ENCODE measurements at regions not wholly inside any gene's neighbourhood (a gene's known extent, or its start where the extent isn't known, plus 50 kb on each side); places are given as distances from the start of the nearest gene placed in this dataset.

DNA sequence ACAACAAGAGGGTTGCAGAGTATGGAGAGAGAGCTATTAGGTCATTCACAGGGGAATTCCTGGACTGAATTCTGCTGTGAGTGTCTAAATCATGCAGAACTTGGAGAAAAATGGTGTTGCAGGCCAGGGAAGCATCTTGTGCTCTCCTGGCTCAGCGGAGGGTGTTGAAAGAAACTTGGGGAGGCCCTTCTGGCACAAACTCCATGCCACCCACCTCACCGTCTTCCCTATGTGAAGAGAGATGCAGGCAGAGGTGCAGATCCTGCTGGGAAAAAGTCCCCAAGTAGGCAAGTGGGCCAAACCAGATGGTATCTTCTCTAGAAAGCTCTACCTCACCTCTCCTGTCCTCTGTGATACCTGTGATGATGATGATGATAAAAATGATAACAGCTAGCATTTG is 604.3 kb upstream of the API5 start:
- H4K20me1 ChIP-seq (ENCODE audit: insufficient read depth, low read length), result no peaks in the 10 kb centered on the region
- H3K4me3 ChIP-seq (ENCODE audit: low read depth, low read length, poor library complexity, severe bottlenecking), result no peak overlapping the region
- no peak for DNase-seq (ENCODE audit: low spot score)
- H2AFZ ChIP-seq (ENCODE audit: low read length), result no peak overlapping the region
- H3K36me3 ChIP-seq (ENCODE audit: insufficient read depth, low read length), result no peaks in the 10 kb centered on the region
- H3K4me2 ChIP-seq (ENCODE audit: low read length), result no peak overlapping the region
- no peaks in the 10 kb centered on the region for H3K4me1 ChIP-seq (ENCODE audit: insufficient read depth, low read length, poor library complexity, severe bottlenecking)
- no TSS peak for BruUV-seq (replicated peaks)
- ChIA-PET CTCF (ENCODE audit: unreplicated experiment) (no interaction called here), POLR2A (no interaction called here)
- no peak for TF ChIP-seq EZH2phosphoT487 (IDR thresholded peaks at IDR 0.05; ENCODE audit: borderline replicate concordance, low read depth, low read length)
- TF ChIP-seq, protein P1, sequence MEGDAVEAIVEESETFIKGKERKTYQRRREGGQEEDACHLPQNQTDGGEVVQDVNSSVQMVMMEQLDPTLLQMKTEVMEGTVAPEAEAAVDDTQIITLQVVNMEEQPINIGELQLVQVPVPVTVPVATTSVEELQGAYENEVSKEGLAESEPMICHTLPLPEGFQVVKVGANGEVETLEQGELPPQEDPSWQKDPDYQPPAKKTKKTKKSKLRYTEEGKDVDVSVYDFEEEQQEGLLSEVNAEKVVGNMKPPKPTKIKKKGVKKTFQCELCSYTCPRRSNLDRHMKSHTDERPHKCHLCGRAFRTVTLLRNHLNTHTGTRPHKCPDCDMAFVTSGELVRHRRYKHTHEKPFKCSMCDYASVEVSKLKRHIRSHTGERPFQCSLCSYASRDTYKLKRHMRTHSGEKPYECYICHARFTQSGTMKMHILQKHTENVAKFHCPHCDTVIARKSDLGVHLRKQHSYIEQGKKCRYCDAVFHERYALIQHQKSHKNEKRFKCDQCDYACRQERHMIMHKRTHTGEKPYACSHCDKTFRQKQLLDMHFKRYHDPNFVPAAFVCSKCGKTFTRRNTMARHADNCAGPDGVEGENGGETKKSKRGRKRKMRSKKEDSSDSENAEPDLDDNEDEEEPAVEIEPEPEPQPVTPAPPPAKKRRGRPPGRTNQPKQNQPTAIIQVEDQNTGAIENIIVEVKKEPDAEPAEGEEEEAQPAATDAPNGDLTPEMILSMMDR (conservative IDR thresholded peaks at IDR 0.05; ENCODE audit: low read length), result no peak
- no peaks in the 10 kb centered on the region for H3K9me3 ChIP-seq (ENCODE audit: low read length)
- no peaks in the 10 kb centered on the region for H3K79me2 ChIP-seq (ENCODE audit: insufficient read depth, low read depth, low read length)
- intact Hi-C loops (cut with micrococcal nuclease; ENCODE audit: unreplicated experiment), result no loop called here
- no peak overlapping the region for H3K27ac ChIP-seq (ENCODE audit: low read depth, low read length, poor library complexity, severe bottlenecking)
- no peaks in the 10 kb centered on the region for H3K9me2 ChIP-seq (ENCODE audit: insufficient read depth, low read length)

DNA sequence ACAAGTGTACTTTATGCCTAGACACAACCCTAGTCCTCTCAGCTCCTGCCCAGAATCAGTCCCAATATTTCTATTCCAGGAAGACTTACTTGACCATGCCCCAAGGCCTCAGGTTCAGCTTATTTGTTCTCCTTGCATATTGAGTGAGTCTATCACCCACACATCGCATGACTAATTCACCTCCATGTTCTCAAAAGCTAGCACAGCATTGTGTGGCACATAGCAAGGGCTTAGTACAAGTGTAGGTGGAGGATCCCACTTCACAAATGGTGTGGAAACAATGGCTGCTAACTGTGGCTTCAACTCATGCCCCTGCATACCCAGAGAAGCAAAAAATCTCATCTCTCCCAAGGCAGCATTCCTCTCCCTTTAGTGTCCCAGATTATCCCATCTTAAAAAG is 602.6 kb upstream of the API5 start:
- Histone ChIP-seq H3K4me2 (ENCODE audit: low read length) (no peak overlapping the region), H3K9me3 (ENCODE audit: low read length) (no peaks in the 10 kb centered on the region), H4K20me1 (ENCODE audit: insufficient read depth, low read length) (no peaks in the 10 kb centered on the region), H3K4me3 (ENCODE audit: low read depth, low read length, poor library complexity, severe bottlenecking) (no peak overlapping the region), H3K9me2 (ENCODE audit: insufficient read depth, low read length) (no peaks in the 10 kb centered on the region), H3K79me2 (ENCODE audit: insufficient read depth, low read depth, low read length) (no peaks in the 10 kb centered on the region), H3K36me3 (ENCODE audit: insufficient read depth, low read length) (no peaks in the 10 kb centered on the region), H2AFZ (ENCODE audit: low read length) (no peak overlapping the region), H3K27ac (ENCODE audit: low read depth, low read length, poor library complexity, severe bottlenecking) (no peak overlapping the region), H3K4me1 (ENCODE audit: insufficient read depth, low read length, poor library complexity, severe bottlenecking) (no peaks in the 10 kb centered on the region)
- TF ChIP-seq, protein P1 (conservative IDR thresholded peaks at IDR 0.05; ENCODE audit: low read length), result no peak
- TF ChIP-seq EZH2phosphoT487 (IDR thresholded peaks at IDR 0.05; ENCODE audit: borderline replicate concordance, low read depth, low read length), result no peak
- ChIA-PET POLR2A (no interaction called here), CTCF (ENCODE audit: unreplicated experiment) (no interaction called here)
- DNase-seq (ENCODE audit: low spot score), result no peak
- no TSS peak for BruUV-seq (replicated peaks)
- intact Hi-C loops (cut with micrococcal nuclease; ENCODE audit: unreplicated experiment), result no loop called here

DNA sequence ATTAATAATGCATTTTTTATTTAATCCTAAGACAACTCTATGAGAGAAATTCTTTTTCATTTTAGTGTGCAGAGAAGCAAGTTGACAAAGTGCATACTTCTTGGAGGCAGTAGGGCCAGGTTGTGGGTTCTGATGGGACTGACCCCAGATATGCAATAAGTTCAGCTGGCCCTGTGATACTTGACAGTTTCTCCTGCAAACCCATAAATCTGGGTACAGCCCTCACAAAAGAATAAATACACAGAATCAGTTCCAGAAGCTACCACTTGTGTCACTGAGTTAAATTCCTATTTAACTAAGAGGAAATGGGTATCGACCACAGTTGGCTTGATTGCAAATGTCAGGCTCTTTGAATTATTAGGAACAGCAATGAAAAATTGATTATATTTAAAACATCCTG is 598.5 kb upstream of the API5 start:
- TF ChIP-seq, protein P1 (conservative IDR thresholded peaks at IDR 0.05; ENCODE audit: low read length), result no peak
- TF ChIP-seq EZH2phosphoT487 (IDR thresholded peaks at IDR 0.05; ENCODE audit: borderline replicate concordance, low read depth, low read length), result no peak
- Histone ChIP-seq H3K4me1 (ENCODE audit: insufficient read depth, low read length, poor library complexity, severe bottlenecking) (no peaks in the 10 kb centered on the region), H2AFZ (ENCODE audit: low read length) (no peak overlapping the region), H3K9me2 (ENCODE audit: insufficient read depth, low read length) (no peaks in the 10 kb centered on the region), H3K27ac (ENCODE audit: low read depth, low read length, poor library complexity, severe bottlenecking) (no peak overlapping the region), H3K4me2 (ENCODE audit: low read length) (no peak overlapping the region), H3K79me2 (ENCODE audit: insufficient read depth, low read depth, low read length) (no peaks in the 10 kb centered on the region), H3K9me3 (ENCODE audit: low read length) (no peaks in the 10 kb centered on the region), H3K4me3 (ENCODE audit: low read depth, low read length, poor library complexity, severe bottlenecking) (no peak overlapping the region), H3K36me3 (ENCODE audit: insufficient read depth, low read length) (no peaks in the 10 kb centered on the region), H4K20me1 (ENCODE audit: insufficient read depth, low read length) (no peaks in the 10 kb centered on the region)
- ChIA-PET POLR2A (no interaction called here), CTCF (ENCODE audit: unreplicated experiment) (no interaction called here)
- intact Hi-C loops (cut with micrococcal nuclease; ENCODE audit: unreplicated experiment), result no loop called here
- BruUV-seq (replicated peaks), result no TSS peak
- DNase-seq (ENCODE audit: low spot score), result no peak

Data from OCI-LY7 (cell line).